Endothelial cell of hepatic sinusoid (primary cell): ENCODE measurements at regions not wholly inside any gene's neighbourhood (a gene's known extent, or its start where the extent isn't known, plus 50 kb on each side); places are given as distances from the start of the nearest gene placed in this dataset.
"Not testable (repeated sequence)": the region's sequence is repeated elsewhere in the genome, so short reads cannot be mapped to it uniquely, and the experiment has no call there.

Experiments used
- in situ Hi-C: cut with HindIII; loops from 2 replicates; pipeline ENCODE4 v1.10.0; 2017; ENCODE audit warnings: low sequenced_read_pairs

- in situ Hi-C loops, result no loop called here
Measured at GRCh38 chr13:90708128-90708527, 639.4 kb upstream of the MIR17HG start.

GRCh38 chr13:90709319-90709718, 638.2 kb upstream of the MIR17HG start:
- in situ Hi-C loops, result no loop called here

- in situ Hi-C loops, result no loop called here
Measured at GRCh38 chr13:90710164-90710759, 637.2 kb upstream of the MIR17HG start.

GRCh38 chr13:90713441-90714133, 633.9 kb upstream of the MIR17HG start:
- in situ Hi-C loops, result no loop called here

- in situ Hi-C loops, result no loop called here
Measured at GRCh38 chr13:90715485-90715884, 632.0 kb upstream of the MIR17HG start.

GRCh38 chr13:90717451-90717936, 630.0 kb upstream of the MIR17HG start:
- in situ Hi-C loops, result no loop called here

GRCh38 chr13:90719461-90719860, 628.0 kb upstream of the MIR17HG start:
- in situ Hi-C loops, result no loop called here

- in situ Hi-C loops, result no loop called here
Measured at GRCh38 chr13:90721937-90722336, 625.5 kb upstream of the MIR17HG start.

- in situ Hi-C loops, result no loop called here
Measured at GRCh38 chr13:90723381-90723780, 624.1 kb upstream of the MIR17HG start.

- in situ Hi-C loops, result no loop called here
Measured at GRCh38 chr13:90726375-90726774, 621.1 kb upstream of the MIR17HG start.

- in situ Hi-C loops, result no loop called here
Measured at GRCh38 chr13:90732049-90732448, 615.4 kb upstream of the MIR17HG start.

GRCh38 chr13:90734497-90734896, 613.0 kb upstream of the MIR17HG start:
- in situ Hi-C loops, result not testable (repeated sequence)

GRCh38 chr13:90738881-90739280, 608.6 kb upstream of the MIR17HG start:
- in situ Hi-C loops, result no loop called here

- in situ Hi-C loops, result no loop called here
Measured at GRCh38 chr13:90740099-90740498, 607.4 kb upstream of the MIR17HG start.

GRCh38 chr13:90742381-90742780, 605.1 kb upstream of the MIR17HG start:
- in situ Hi-C loops, result no loop called here

- in situ Hi-C loops, result no loop called here
Measured at GRCh38 chr13:90746230-90746629, 601.3 kb upstream of the MIR17HG start.

GRCh38 chr13:90750021-90750420, 597.5 kb upstream of the MIR17HG start:
- in situ Hi-C loops, result no loop called here

- in situ Hi-C loops, result no loop called here
Measured at GRCh38 chr13:90751026-90751425, 596.5 kb upstream of the MIR17HG start.

- in situ Hi-C loops, result no loop called here
Measured at GRCh38 chr13:90752070-90752469, 595.4 kb upstream of the MIR17HG start.

- in situ Hi-C loops, result no loop called here
Measured at GRCh38 chr13:90757127-90757680, 590.3 kb upstream of the MIR17HG start.

- in situ Hi-C loops, result no loop called here
Measured at GRCh38 chr13:90760639-90761038, 586.8 kb upstream of the MIR17HG start.

GRCh38 chr13:90763476-90764150, 583.9 kb upstream of the MIR17HG start:
- in situ Hi-C loops, result no loop called here
